ENCODE measurements at regions not wholly inside any gene's neighbourhood (a gene's known extent, or its start where the extent isn't known, plus 50 kb on each side); places are given as distances from the start of the nearest gene placed in this dataset.

DNA sequence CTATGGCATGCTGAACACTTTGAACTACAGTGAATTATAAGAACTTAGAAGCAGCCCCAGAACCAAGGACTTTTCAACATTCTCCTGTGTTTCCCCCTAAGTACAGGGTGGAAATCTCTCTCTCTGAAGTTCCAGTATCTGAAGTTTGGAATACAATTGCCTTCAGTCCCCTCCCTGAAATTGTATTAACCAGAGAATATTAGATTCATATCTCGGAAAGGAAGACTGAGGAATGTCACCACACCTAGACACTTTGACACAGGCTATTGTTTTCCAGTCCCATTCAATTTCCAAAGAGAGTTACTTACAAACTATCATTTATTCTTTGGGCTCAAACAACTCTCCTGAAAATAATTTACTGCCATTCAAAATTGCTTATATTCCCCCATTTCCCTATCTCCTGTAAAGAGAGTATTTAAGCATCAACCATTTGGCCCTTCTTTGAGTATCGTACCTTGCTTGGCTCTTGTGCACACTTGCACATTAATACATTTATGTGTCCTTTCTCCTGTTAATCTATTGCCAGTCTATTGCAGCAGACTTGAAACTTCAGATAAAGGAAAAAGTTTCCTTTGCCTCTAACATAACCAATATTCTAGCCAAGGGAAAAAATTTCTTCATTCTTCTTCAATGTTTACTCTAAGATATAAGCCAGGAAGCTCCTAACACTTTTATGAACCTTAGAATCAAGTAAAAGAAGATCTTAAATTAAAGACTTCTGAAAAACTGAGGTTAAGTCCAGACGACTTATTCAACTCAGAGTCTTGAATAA, 402.4 kb upstream of the DDI1 start:
- TF ChIP-seq FOXM1 (IDR thresholded peaks at IDR 0.05; ENCODE audit: borderline replicate concordance) (no peak), SUZ12 (IDR thresholded peaks at IDR 0.05) (no peak), SP1 (IDR thresholded peaks at IDR 0.05) (no peak)
